ENCODE measurements at regions not wholly inside any gene's neighbourhood (a gene's known extent, or its start where the extent isn't known, plus 50 kb on each side); places are given as distances from the start of the nearest gene placed in this dataset.

GRCh38 chr12:87784350-87784749 lies 244.9 kb downstream of the C12orf50 start:
- DNase-seq: no peak

DNA sequence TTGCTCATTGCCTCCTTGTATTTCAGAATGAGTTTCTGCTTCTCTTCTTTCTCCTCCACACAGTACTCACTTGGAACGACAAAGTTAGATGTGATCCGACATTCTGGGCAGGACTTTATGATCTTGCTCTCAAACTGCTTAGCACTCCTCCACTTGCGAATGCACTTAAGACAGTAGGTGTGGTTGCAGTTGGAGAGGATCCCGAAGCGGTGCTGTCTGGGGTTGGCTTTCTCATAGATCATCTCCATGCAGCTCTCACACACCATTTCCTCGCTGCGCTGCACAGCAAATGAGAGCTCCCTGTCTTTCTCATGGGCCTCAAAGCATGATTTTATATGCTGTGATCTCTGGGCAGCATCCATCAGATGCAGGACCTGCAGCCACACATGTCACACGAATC lies 245.7 kb downstream of the C12orf50 start:
- no peak for DNase-seq

GRCh38 chr12:87782838-87783237 lies 246.4 kb downstream of the C12orf50 start:
- no peak for DNase-seq

DNA sequence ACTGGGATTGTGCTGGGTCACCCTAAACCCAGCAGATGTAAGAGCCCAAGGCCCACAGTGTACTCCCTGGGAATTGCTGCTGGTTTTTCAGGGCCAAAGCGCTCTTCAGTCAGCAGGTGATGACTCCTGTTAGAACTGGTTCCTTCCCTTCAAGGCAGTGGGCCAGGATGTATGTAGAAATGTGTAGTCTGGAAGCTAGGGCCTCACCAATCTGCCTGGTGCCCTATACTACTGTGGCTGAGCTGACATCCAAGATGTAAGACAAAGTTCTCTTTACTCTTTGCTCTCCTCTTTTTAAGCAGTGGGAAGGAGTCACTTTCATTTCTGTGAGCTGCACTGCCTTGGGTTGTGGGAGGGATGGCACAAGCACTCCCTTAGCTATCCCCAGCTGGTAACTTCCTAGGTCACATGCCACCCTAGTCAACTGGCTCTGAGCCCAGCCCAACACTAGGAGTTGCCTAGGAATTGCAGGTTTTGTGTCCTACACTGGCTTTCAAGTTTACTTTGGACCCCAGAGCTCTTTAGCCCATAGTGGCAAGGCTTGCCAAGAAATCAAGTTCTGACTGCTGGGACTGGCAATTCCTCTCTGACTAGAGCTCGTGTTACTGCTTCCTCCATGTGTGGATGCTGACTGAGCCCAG lies 249.2 kb downstream of the C12orf50 start:
- no peak for DNase-seq

GRCh38 chr12:87779016-87779415 lies 250.2 kb downstream of the C12orf50 start:
- no peak for DNase-seq

DNA sequence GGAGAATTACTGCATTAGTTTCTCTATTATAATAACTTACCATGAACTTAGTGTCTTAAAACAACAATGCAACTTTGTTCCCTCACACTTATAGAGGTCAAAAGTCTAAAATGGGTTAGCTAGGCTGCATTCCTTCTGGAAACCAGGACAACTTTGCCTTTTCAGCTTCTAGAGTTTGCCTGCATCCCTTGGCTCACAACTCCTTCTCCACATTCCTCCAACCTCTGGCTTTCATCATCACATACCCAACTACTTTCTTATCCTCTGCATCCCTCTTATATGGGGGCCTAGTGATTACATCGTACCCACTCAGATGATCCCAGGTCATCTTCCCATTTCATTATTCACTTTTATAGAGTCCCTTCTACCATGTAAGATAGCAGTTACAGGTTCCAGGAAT lies 251.1 kb downstream of the C12orf50 start:
- DNase-seq: no peak

DNA sequence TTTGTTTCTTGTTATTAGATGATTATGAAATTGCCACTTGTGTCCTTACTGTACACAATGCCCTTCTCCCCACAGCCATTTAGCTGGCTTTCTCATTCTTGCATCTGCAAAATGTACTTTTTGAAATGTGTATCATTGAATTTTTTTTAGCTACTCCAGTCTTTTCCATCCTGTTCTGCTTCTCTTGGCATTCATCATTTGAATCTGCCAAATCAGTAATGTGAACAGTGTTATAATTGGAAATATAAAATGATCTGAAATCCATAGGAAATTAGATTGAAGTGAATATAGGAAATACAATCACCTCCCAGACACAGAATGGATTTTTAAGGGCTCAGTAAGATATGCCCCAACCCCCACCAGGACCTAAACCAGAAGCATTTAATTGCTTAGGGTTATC lies 253.4 kb downstream of the C12orf50 start:
- no peak for DNase-seq

DNA sequence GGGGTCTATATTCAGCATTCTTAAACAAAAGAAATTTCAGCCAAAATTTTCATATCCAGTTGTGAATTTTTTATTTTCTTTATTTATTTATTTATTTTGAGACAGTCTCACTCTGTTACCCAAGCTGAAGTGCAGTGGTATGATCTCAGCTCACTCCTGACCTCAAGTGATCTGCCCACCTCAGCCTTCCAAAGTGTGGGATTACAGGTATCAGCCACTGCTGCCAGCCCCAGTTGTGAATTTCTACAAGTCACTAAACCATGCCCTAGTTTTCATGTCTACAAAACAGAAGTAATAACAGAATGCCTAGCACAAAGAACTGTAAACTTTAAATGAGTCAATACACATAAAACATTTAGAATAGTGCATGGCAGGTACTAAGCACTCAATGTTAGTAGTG lies 254.2 kb downstream of the C12orf50 start:
- DNase-seq: no peak

GRCh38 chr12:87772401-87772800 lies 256.8 kb downstream of the C12orf50 start:
- no peak for DNase-seq

DNA sequence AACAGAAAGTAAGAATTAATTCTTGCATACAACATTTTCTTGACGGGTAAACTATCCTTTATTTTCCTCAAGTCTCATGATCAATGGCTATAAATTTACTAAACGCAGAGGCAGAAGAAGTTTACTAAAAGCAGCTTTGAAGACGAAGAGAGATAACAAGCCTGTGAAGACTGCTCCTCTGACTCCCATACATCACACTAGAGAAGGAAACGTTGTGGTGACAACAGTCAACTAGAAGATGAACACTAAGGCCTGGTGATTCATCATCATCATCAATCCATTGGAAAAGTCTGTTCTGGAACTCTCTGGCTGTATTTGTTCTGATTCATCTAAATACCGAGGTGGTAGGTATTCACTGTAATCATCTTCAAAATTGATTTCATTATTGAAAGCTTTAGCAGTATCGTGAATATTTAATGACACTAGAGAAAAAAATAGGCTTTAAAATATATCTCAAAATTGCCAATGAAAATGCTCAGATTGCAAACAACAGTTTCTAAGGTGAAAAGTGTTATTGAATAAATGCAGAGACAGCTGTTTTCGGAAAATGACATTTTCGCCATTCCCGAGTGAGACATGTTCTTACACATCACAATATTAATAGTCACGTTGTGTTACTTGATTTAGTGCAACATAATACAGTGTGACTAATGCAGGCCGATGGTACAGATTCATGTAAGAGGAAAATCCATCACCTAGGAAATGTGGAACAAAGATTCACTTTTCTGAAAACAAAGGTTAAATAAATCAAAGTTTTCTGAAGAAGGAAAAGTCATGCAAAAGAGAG lies 260.5 kb downstream of the C12orf50 start:
- no peak for DNase-seq

DNA sequence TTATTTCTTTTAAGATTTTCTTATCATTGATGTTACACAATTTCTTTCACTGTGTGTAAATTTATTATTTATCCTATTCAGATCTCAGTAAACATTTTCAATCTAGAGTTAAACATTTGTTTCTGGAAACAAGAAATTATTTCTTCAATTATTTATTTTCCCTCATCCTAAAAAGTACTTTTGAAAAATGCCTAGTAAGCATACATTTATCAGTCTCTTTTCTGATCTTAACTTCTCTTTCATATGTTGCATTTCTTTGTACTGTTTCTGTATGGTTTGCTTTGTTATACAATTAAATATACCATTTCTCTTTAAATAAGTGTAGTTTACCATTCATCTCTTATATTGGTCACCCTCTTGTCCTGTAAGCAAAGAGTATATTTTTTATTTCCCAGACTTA lies 263.2 kb downstream of the C12orf50 start:
- DNase-seq: no peak

DNA sequence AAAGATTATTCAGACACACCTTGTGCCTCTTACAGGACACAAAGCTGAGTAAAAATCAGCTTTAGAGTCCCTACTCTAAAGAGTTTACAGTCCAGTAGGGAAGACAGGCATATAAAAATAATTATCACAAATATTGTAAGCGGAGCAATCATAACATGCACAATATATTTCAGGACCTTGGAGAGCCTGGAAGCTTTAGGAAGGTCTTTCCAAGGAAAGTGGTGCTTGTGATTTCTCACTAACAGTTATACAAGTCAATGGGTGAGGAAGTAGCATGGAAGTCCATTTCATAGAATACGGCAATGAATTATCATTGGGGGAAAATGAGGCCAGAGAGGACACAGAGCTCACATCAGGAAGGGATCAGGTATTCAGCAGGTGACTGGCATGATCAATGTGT lies 268.3 kb downstream of the C12orf50 start:
- DNase-seq: no peak

DNA sequence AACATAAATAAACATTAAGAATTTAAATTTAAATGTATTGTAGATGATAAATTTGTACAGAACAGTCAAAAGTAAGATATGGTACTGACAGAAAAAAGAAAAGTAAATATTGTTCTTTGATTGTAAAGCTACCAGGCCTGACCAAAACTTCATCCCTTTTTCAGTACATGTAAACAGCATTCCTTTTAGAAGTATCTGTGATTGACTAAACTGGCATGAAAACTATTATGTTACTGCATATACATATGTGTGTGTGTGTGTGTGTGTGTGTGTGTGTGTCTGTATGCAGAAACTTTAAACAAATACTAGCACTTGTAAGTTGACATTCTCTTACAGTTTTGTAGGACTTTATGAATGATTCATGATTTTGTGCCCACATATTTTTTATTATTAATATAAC lies 270.9 kb downstream of the C12orf50 start:
- DNase-seq: no peak

DNA sequence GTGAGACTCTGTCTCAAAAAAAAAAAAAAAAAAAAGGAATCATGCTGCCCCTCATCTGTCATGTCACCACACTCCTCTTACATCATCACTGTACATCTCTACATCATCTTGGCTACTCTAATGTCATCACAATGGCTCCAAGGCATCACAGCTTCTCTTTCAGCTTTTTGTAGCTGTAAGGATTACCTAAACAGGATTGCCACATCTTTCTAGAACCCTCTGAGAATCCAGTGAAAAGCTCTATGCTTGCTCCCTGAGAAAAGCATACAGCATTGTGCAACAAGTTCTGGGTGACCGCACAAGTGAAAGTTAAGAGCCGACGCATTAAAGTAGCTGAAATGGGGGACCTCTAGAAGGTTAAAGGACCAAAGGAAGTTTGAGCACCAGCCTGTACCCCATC lies 272.5 kb downstream of the C12orf50 start:
- no peak for DNase-seq

- DNase-seq: no peak
Observed at GRCh38 chr12:87756111-87756510, 273.1 kb downstream of the C12orf50 start.

GRCh38 chr12:87728931-87729593 lies 300.1 kb downstream of the C12orf50 start:
- no peak for DNase-seq

GRCh38 chr12:87720967-87721366 lies 308.2 kb downstream of the C12orf50 start:
- DNase-seq: no peak

DNA sequence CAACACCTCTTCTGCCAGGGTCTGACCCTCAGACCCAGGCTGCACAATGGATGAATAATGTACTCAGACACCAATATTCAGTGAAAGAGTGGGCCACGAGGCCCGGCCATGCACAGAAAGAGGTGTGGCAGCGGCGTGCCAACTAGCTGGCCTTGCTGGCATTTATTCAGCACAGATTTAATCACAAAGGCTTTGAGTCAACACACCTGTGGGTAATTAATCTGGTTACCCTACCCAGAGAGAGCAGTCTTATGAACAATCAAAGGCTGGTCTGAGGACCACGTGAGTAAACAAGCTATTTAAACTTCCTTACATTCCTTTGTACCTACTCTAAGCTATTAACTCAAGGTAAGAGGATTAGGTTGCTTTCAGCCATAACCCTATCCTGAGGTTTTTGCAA lies 324.8 kb downstream of the C12orf50 start:
- DNase-seq: no peak

DNA sequence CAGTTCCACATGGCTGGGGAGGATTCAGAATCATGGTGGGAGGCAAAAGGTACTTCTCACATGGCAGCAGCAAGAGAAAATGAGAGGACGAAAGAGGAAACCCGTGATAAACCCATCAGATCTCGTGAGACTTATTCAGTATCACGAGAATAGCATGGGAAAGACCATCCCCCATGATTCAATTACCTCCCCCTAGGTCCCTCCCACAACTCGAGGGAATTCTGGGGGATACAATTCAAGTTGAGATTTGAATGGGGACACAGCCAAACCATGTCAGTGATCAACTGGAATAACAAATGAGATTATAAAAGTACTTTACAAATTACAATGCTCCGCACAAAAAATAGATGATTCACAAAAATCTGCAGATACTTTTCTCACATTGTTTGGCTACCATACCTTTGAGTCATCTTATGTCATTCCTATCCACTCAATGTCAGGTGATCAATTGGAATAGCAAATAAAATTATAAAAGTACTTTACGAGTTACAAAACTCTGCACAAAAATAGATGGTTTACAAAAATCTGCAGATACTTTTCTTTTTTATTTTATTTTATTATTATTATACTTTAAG lies 338.9 kb downstream of the C12orf50 start:
- DNase-seq: no peak

GRCh38 chr12:87689196-87689595 lies 340.0 kb downstream of the C12orf50 start:
- DNase-seq: no peak

DNA sequence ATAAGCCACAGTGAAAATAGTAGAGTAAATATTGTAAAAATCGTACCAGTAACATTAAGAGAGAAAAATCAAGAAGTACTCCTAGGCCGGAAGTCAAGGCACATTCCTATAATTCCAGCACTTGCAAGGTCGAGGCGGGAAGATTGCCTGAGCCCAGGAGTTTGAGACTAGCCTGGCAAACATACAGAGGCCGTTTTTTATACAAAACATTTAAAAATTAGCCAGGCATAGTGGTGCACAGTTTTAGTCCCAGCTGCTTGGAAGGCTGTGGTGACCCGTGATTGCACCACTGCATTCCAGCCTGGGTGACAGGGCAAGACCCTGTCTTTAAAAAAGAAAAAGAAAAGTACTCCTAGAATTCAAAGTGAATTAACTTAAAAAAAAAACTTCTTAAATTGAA lies 341.8 kb downstream of the C12orf50 start:
- no peak for DNase-seq

DNA sequence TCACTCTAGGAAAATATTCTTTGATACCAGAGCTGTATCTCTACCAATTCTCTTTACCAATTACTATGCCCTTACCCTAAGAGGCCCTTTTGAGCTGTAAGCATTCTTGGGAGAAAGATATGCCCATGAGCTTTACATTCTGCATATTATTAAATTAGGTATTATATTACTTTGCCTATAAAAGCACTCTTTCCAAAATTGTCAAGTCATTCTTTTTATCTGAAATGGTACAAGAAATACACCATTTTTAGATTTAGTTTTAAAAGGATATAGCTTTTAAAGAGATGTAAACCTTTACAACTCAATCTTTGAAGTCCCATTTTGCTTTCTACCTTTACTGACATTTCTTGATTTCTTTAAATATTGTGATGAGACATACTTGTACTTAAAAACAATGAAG lies 343.5 kb downstream of the C12orf50 start:
- no peak for DNase-seq

- no peak for DNase-seq
Observed at GRCh38 chr12:87679251-87679650, 349.9 kb downstream of the C12orf50 start.
